DMS53 (cell line): ENCODE measurements at regions not wholly inside any gene's neighbourhood (a gene's known extent, or its start where the extent isn't known, plus 50 kb on each side); places are given as distances from the start of the nearest gene placed in this dataset.
A peak's percentile ranks its signal among the peaks of the same experiment; 100 is the strongest.

Experiments
- DNase-seq: peaks from one replicate; lab custom pipeline; 2025; lab: John Stamatoyannopoulos, UW

- no peak for DNase-seq
Measured at GRCh38 chr4:153138736-153139135, 65.5 kb upstream of the TRIM2 start.

GRCh38 chr4:153140294-153140693, 63.9 kb upstream of the TRIM2 start:
- DNase-seq, result no peak

- no peak for DNase-seq
Measured at GRCh38 chr4:153141238-153141637, 63.0 kb upstream of the TRIM2 start.

GRCh38 chr4:153142700-153143438, 61.4 kb upstream of the TRIM2 start:
- DNase-seq, result peak; percentile 85

- DNase-seq, result peak; percentile 55
Measured at GRCh38 chr4:153143527-153144348, 60.5 kb upstream of the TRIM2 start.

- DNase-seq, result no peak
Measured at GRCh38 chr4:153146031-153146430, 58.2 kb upstream of the TRIM2 start.

- no peak for DNase-seq
Measured at GRCh38 chr4:153146961-153147360, 57.3 kb upstream of the TRIM2 start.

GRCh38 chr4:153148791-153149190, 55.5 kb upstream of the TRIM2 start:
- DNase-seq, result no peak

GRCh38 chr4:153151535-153152455, 52.4 kb upstream of the TRIM2 start:
- peak; percentile 86 for DNase-seq

- DNase-seq, result peak; percentile 81
Measured at GRCh38 chr4:153152501-153153338, 51.5 kb upstream of the TRIM2 start.

- peak; percentile 82 for DNase-seq
Measured at GRCh38 chr4:153153339-153153871, 50.8 kb upstream of the TRIM2 start.

- peak; percentile 51 for DNase-seq
Measured at GRCh38 chr4:153154007-153154975, 50.0 kb upstream of the TRIM2 start.
